Glutamatergic neuron (in vitro differentiated cells): ENCODE measurements at regions not wholly inside any gene's neighbourhood (a gene's known extent, or its start where the extent isn't known, plus 50 kb on each side); places are given as distances from the start of the nearest gene placed in this dataset.
A peak's percentile ranks its signal among the peaks of the same experiment; 100 is the strongest.

Source experiments
- DNase-seq: peaks from one replicate; pipeline ENCODE4 v3.0.0; 2022
- H3K27ac Mint-ChIP-seq: one replicate; pipeline ENCODE4 v1.8.0; 2020; ENCODE audit warnings: mild to moderate bottlenecking, mixed read lengths, inconsistent platforms; ENCODE audit not compliant: unreplicated experiment
- H3K27me3 Mint-ChIP-seq: one replicate; pipeline ENCODE4 v1.8.0; 2020; ENCODE audit warnings: mild to moderate bottlenecking, moderate library complexity, mixed read lengths, inconsistent platforms; ENCODE audit not compliant: unreplicated experiment
- H3K36me3 Mint-ChIP-seq: one replicate; pipeline ENCODE4 v1.8.0; 2020; ENCODE audit warnings: mild to moderate bottlenecking, mixed read lengths, inconsistent platforms; ENCODE audit not compliant: unreplicated experiment
- H3K4me1 Mint-ChIP-seq: one replicate; pipeline ENCODE4 v1.8.0; 2020; ENCODE audit warnings: mild to moderate bottlenecking, low read depth, mixed read lengths, inconsistent platforms; ENCODE audit not compliant: unreplicated experiment
- H3K4me3 Mint-ChIP-seq: one replicate; pipeline ENCODE4 v1.8.0; 2020; ENCODE audit warnings: mild to moderate bottlenecking, mixed read lengths, inconsistent platforms; ENCODE audit not compliant: unreplicated experiment
- H3K9me3 Mint-ChIP-seq: one replicate; pipeline ENCODE4 v1.8.0; 2020; ENCODE audit warnings: mild to moderate bottlenecking, moderate library complexity, mixed read lengths, inconsistent platforms; ENCODE audit not compliant: unreplicated experiment
- TF ChIP-seq, protein P1 (sequence below): fragments of 200-600 bp; sonication (generic); IDR thresholded peaks from one replicate; pipeline ENCODE4 v1.5.0; 2021; ENCODE audit not compliant: partially characterized antibody, unreplicated experiment

DNA sequence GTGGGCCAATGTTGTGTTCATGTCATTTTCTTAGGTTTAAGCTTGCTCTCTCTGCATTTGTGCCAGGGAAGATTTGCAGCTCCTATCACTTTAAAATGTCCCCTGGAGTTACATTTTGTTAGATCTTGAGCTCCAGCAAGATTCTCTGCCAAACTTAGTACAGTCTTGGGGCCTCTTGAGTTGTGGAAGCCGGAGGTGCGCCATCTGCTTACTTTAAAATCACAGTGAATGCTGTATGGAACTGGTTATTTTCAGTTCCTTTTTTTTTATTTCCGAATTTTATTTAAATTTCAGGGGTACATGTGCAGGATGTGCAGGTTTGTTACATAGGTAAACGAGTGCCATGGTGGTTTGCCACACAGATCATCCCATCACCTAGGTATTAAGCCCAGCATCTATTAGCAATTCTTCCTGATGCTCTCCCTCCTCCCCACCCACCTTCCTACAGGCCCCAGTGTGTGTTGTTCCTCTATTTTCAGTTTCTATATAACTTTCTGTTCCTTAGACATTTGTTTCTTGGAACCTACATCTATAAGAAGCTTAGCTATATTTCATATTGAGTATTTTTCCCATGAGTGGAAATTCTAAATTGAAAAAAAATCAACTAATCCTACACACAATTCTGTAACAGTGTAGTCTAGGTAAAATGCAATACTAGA is 114.4 kb upstream of the CREB5 start:
- no peaks in the 10 kb centered on the region for H3K9me3 Mint-ChIP-seq
- no peaks in the 10 kb centered on the region for H3K27me3 Mint-ChIP-seq
- H3K4me3 Mint-ChIP-seq = no peak overlapping the region
- TF ChIP-seq, protein P1, sequence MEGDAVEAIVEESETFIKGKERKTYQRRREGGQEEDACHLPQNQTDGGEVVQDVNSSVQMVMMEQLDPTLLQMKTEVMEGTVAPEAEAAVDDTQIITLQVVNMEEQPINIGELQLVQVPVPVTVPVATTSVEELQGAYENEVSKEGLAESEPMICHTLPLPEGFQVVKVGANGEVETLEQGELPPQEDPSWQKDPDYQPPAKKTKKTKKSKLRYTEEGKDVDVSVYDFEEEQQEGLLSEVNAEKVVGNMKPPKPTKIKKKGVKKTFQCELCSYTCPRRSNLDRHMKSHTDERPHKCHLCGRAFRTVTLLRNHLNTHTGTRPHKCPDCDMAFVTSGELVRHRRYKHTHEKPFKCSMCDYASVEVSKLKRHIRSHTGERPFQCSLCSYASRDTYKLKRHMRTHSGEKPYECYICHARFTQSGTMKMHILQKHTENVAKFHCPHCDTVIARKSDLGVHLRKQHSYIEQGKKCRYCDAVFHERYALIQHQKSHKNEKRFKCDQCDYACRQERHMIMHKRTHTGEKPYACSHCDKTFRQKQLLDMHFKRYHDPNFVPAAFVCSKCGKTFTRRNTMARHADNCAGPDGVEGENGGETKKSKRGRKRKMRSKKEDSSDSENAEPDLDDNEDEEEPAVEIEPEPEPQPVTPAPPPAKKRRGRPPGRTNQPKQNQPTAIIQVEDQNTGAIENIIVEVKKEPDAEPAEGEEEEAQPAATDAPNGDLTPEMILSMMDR = no peak
- H3K36me3 Mint-ChIP-seq = no peaks in the 10 kb centered on the region
- H3K27ac Mint-ChIP-seq = no peak overlapping the region
- no peak for DNase-seq
- H3K4me1 Mint-ChIP-seq = peaks cover 4% of the 10 kb centered on the region

DNA sequence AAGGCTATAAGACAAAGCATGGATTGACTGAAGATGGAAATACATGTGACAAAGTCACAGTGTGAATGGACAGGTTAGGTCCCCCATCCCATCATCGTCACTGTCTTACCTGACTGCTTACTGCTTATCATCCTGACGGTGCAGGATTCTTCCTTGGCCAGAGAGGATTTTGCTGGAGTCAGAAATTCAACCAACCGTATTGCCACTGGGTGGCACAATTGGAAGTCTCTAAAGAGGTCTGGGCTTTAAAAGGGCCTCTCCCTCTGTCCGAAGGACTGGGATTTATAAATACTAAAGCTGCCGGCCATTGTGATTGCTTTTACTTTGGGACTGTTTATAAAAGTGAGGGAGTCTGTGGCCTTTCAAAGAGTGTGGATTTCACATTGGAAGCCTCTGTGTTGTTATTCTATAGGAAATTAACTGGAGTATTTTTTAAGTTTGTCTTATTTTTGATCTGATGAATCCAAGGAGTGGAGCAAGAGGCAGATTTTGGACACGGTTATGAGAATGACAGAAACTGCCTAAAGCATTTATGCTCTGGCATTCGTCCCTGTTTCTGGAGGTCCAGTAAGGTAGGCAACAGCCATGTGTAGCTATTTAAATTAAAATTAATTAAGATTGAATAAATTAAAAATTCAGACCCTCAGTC is 113.3 kb upstream of the CREB5 start:
- Mint-ChIP-seq H3K27me3 (no peaks in the 10 kb centered on the region), H3K36me3 (no peaks in the 10 kb centered on the region), H3K4me3 (no peak overlapping the region), H3K4me1 (peaks cover 4% of the 10 kb centered on the region), H3K27ac (no peak overlapping the region), H3K9me3 (no peaks in the 10 kb centered on the region)
- TF ChIP-seq, protein P1 = peak; percentile 38
- peak; percentile 31 for DNase-seq

GRCh38 chr7:28299556-28299955 is 112.8 kb upstream of the CREB5 start:
- no peak overlapping the region for H3K4me3 Mint-ChIP-seq
- no peaks in the 10 kb centered on the region for H3K9me3 Mint-ChIP-seq
- H3K27me3 Mint-ChIP-seq = no peaks in the 10 kb centered on the region
- no peak overlapping the region for H3K27ac Mint-ChIP-seq
- TF ChIP-seq, protein P1 = no peak
- H3K36me3 Mint-ChIP-seq = no peaks in the 10 kb centered on the region
- DNase-seq = no peak
- peaks cover 4% of the 10 kb centered on the region for H3K4me1 Mint-ChIP-seq

DNA sequence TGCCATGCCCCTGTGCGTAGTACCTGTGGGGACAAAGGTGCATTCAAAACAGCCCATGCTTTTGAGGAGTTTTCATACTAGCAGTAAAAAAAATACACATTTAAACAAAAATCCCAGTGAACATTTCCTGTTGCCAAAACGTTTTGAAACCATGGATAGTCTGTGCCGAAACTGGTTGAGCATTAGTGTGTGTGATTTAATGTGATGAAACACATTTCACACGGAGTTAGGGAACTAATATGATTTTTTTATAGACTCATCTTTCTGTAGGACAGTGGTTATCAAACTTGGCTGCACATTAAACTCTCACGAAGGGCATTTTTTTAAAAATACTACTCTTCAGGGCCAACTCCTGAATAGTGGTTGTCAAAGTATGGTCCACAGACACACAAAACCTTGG is 111.8 kb upstream of the CREB5 start:
- TF ChIP-seq, protein P1 = no peak
- peaks cover 4% of the 10 kb centered on the region for H3K4me1 Mint-ChIP-seq
- no peak overlapping the region for H3K4me3 Mint-ChIP-seq
- no peaks in the 10 kb centered on the region for H3K36me3 Mint-ChIP-seq
- H3K27ac Mint-ChIP-seq = no peak overlapping the region
- no peaks in the 10 kb centered on the region for H3K9me3 Mint-ChIP-seq
- no peak for DNase-seq
- no peaks in the 10 kb centered on the region for H3K27me3 Mint-ChIP-seq

GRCh38 chr7:28301148-28301641 is 111.1 kb upstream of the CREB5 start:
- no peak for DNase-seq
- H3K27me3 Mint-ChIP-seq = no peaks in the 10 kb centered on the region
- H3K9me3 Mint-ChIP-seq = no peaks in the 10 kb centered on the region
- H3K27ac Mint-ChIP-seq = no peak overlapping the region
- no peak overlapping the region for H3K4me3 Mint-ChIP-seq
- peaks cover 4% of the 10 kb centered on the region for H3K4me1 Mint-ChIP-seq
- no peaks in the 10 kb centered on the region for H3K36me3 Mint-ChIP-seq
- TF ChIP-seq, protein P1 = no peak
